HG03354 (cell line): ENCODE measurements at regions not wholly inside any gene's neighbourhood (a gene's known extent, or its start where the extent isn't known, plus 50 kb on each side); places are given as distances from the start of the nearest gene placed in this dataset.

Experiments
- ATAC-seq: cut with Tn5 transposase; IDR thresholded peaks from one replicate; pipeline ENCODE4 v1.9.1; 2021; ENCODE audit warnings: mild to moderate bottlenecking; ENCODE audit not compliant: unreplicated experiment, poor library complexity, severe bottlenecking

- no peak for ATAC-seq
Observed at GRCh38 chr4:138772366-138772765, 243.2 kb upstream of the NOCT start.

GRCh38 chr4:138770818-138771217, 244.8 kb upstream of the NOCT start:
- ATAC-seq: no peak

- ATAC-seq: no peak
Observed at GRCh38 chr4:138766332-138766731, 249.2 kb upstream of the NOCT start.

- no peak for ATAC-seq
Observed at GRCh38 chr4:138765442-138765841, 250.1 kb upstream of the NOCT start.

- ATAC-seq: no peak
Observed at GRCh38 chr4:138761638-138762220, 253.9 kb upstream of the NOCT start.

- no peak for ATAC-seq
Observed at GRCh38 chr4:138759554-138759902, 256.1 kb upstream of the NOCT start.

- no peak for ATAC-seq
Observed at GRCh38 chr4:138758876-138759553, 256.6 kb upstream of the NOCT start.

- no peak for ATAC-seq
Observed at GRCh38 chr4:138758196-138758595, 257.4 kb upstream of the NOCT start.

GRCh38 chr4:138757432-138757831, 258.1 kb upstream of the NOCT start:
- no peak for ATAC-seq

GRCh38 chr4:138756519-138756918, 259.1 kb upstream of the NOCT start:
- ATAC-seq: no peak

- no peak for ATAC-seq
Observed at GRCh38 chr4:138751309-138751708, 264.3 kb upstream of the NOCT start.

GRCh38 chr4:138749303-138749702, 266.3 kb upstream of the NOCT start:
- no peak for ATAC-seq

- ATAC-seq: no peak
Observed at GRCh38 chr4:138741766-138742377, 273.7 kb upstream of the NOCT start.

GRCh38 chr4:138740816-138741745, 274.5 kb upstream of the NOCT start:
- no peak for ATAC-seq

GRCh38 chr4:138736362-138736761, 279.2 kb upstream of the NOCT start:
- ATAC-seq: no peak

GRCh38 chr4:138734746-138735145, 280.8 kb upstream of the NOCT start:
- no peak for ATAC-seq

GRCh38 chr4:138728566-138728965, 287.0 kb upstream of the NOCT start:
- no peak for ATAC-seq

GRCh38 chr4:138727731-138728130, 287.9 kb upstream of the NOCT start:
- ATAC-seq: no peak

GRCh38 chr4:138724530-138724929, 291.1 kb upstream of the NOCT start:
- no peak for ATAC-seq

GRCh38 chr4:138716559-138717335, 298.8 kb upstream of the NOCT start:
- no peak for ATAC-seq
